Panc1 (cell line): ENCODE measurements at regions not wholly inside any gene's neighbourhood (a gene's known extent, or its start where the extent isn't known, plus 50 kb on each side); places are given as distances from the start of the nearest gene placed in this dataset.

ENCODE experiments used
- POLR2AphosphoS5 ChIP-seq: IDR thresholded peaks from 2 replicates; pipeline ENCODE4 v1.6.1; 2012; ENCODE audit warnings: mild to moderate bottlenecking, low read depth, low read length, moderate library complexity
- REST ChIP-seq, 2 experiments: IDR thresholded peaks; 2 replicates each; pipeline ENCODE4 v1.6.1; 2011 to 2012; ENCODE audit warnings: low read depth in 2 of 2, control low read depth in 1 of 2, low read length in 1 of 2, mild to moderate bottlenecking in 1 of 2, moderate library complexity in 1 of 2; ENCODE audit not compliant: insufficient read depth in 1 of 2
- TF ChIP-seq, protein P1 (sequence below): fragments of 450-650 bp; IDR thresholded peaks from 2 replicates; pipeline ENCODE4 v1.5.1; 2017; ENCODE audit warnings: mild to moderate bottlenecking

GRCh38 chr1:83559129-83559840 lies 439.6 kb downstream of the TTLL7 start:
- TF ChIP-seq POLR2AphosphoS5 (no peak), REST (IDR thresholded peaks at IDR 0.05; ENCODE audit: insufficient read depth in 1 of 2, low read depth in 2 of 2, low read length in 1 of 2) (no peak)
- TF ChIP-seq, protein P1, sequence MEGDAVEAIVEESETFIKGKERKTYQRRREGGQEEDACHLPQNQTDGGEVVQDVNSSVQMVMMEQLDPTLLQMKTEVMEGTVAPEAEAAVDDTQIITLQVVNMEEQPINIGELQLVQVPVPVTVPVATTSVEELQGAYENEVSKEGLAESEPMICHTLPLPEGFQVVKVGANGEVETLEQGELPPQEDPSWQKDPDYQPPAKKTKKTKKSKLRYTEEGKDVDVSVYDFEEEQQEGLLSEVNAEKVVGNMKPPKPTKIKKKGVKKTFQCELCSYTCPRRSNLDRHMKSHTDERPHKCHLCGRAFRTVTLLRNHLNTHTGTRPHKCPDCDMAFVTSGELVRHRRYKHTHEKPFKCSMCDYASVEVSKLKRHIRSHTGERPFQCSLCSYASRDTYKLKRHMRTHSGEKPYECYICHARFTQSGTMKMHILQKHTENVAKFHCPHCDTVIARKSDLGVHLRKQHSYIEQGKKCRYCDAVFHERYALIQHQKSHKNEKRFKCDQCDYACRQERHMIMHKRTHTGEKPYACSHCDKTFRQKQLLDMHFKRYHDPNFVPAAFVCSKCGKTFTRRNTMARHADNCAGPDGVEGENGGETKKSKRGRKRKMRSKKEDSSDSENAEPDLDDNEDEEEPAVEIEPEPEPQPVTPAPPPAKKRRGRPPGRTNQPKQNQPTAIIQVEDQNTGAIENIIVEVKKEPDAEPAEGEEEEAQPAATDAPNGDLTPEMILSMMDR, result no peak
